Activated CD8-positive, alpha-beta T cell treated with anti-CD3 and anti-CD28 coated beads for 36 hours (primary cell): ENCODE measurements at regions not wholly inside any gene's neighbourhood (a gene's known extent, or its start where the extent isn't known, plus 50 kb on each side); places are given as distances from the start of the nearest gene placed in this dataset.

Experiments
- ATAC-seq: fragments of 200-7000 bp; cut with Tn5 transposase; one replicate; pipeline ENCODE4 v1.10.0; 2021; ENCODE audit warnings: mild to moderate bottlenecking, moderate library complexity
- CTCF ChIA-PET: fragments of 350-600 bp; sonication (Branson Sonifier 250); formaldehyde crosslinking; loops from one replicate; lab custom pipeline; 2021; ENCODE audit warnings: antibody characterized with exemption; lab: Charles Lee
- POLR2A ChIA-PET: fragments of 350-600 bp; sonication (Branson Sonifier 250); formaldehyde crosslinking; loops from one replicate; lab custom pipeline; 2021; ENCODE audit warnings: antibody characterized with exemption; lab: Charles Lee
- DNase-seq: peaks from one replicate; pipeline ENCODE4 v3.0.0-alpha.2; 2020
- H3K27ac Mint-ChIP-seq: one replicate; pipeline ENCODE4 v1.8.0; 2021; ENCODE audit warnings: mild to moderate bottlenecking, mixed read lengths
- H3K27me3 Mint-ChIP-seq: one replicate; pipeline ENCODE4 v1.8.0; 2021; ENCODE audit warnings: mixed read lengths
- H3K36me3 Mint-ChIP-seq: one replicate; pipeline ENCODE4 v1.8.0; 2021; ENCODE audit warnings: low read depth, mixed read lengths
- H3K4me1 Mint-ChIP-seq: one replicate; pipeline ENCODE4 v1.8.0; 2021; ENCODE audit warnings: low read depth, mixed read lengths
- H3K4me3 Mint-ChIP-seq: one replicate; pipeline ENCODE4 v1.8.0; 2021; ENCODE audit warnings: mild to moderate bottlenecking, moderate library complexity, mixed read lengths
- H3K9me3 Mint-ChIP-seq: one replicate; pipeline ENCODE4 v1.8.0; 2021; ENCODE audit warnings: mixed read lengths
- intact Hi-C: fragments of 100-400 bp; cut with micrococcal nuclease; formaldehyde crosslinking; loops from one replicate; pipeline ENCODE4 v1.10.0; 2022
- TF ChIP-seq, protein P1 (sequence below): fragments of 200-600 bp; IDR thresholded peaks from one replicate; pipeline ENCODE4 v1.8.0; 2022; ENCODE audit warnings: antibody characterized with exemption, mild to moderate bottlenecking

DNA sequence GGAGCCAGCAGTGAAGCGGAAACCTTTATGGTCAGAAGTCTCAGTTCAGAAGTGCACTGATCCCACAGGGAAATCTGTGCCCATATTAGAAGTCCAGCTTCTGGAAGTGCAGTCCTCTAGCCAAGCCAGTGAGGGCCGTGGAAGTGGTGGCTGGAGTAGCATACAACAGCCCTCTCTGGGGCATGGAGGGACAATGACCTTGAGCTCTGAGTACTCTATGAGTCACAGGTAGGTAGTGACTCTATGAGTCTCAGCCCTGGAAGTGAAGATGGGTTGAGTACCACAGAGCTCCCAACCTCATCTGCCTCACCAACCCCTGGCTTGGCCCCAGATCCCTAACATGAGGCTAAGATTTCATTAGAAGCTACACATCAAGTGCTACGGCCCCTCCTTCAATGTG lies 205.9 kb upstream of the PPP2R3A start:
- ChIA-PET CTCF (no interaction called here), POLR2A (no interaction called here)
- DNase-seq (no peak), ATAC-seq (no peak)
- no peak overlapping the region for H3K4me3 Mint-ChIP-seq
- intact Hi-C loops = no loop called here
- TF ChIP-seq, protein P1, sequence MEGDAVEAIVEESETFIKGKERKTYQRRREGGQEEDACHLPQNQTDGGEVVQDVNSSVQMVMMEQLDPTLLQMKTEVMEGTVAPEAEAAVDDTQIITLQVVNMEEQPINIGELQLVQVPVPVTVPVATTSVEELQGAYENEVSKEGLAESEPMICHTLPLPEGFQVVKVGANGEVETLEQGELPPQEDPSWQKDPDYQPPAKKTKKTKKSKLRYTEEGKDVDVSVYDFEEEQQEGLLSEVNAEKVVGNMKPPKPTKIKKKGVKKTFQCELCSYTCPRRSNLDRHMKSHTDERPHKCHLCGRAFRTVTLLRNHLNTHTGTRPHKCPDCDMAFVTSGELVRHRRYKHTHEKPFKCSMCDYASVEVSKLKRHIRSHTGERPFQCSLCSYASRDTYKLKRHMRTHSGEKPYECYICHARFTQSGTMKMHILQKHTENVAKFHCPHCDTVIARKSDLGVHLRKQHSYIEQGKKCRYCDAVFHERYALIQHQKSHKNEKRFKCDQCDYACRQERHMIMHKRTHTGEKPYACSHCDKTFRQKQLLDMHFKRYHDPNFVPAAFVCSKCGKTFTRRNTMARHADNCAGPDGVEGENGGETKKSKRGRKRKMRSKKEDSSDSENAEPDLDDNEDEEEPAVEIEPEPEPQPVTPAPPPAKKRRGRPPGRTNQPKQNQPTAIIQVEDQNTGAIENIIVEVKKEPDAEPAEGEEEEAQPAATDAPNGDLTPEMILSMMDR = no peak
- no peaks in the 10 kb centered on the region for H3K36me3 Mint-ChIP-seq
- no peak overlapping the region for H3K27ac Mint-ChIP-seq
- no peaks in the 10 kb centered on the region for H3K9me3 Mint-ChIP-seq
- H3K4me1 Mint-ChIP-seq = no peaks in the 10 kb centered on the region
- no peaks in the 10 kb centered on the region for H3K27me3 Mint-ChIP-seq

DNA sequence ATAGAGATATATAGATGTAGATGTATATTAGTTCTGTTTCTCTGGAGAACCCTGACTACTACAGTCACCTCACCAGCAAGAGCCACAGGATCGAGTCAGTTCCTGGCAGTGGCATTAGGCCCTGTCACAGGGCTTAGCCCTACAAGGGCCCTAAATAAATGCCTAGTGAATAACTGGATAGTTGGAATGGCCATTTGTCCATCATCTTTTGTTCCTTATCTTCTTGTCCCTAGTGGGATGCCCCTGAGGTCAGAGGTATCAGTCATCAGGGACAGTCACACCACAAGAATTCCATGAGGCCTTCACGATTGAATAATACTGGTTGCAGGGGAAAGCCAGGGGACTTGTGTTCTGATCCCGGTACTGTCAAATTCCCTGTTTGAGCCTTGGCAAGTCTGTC lies 204.9 kb upstream of the PPP2R3A start:
- ATAC-seq (no peak), DNase-seq (no peak)
- H3K9me3 Mint-ChIP-seq = no peaks in the 10 kb centered on the region
- H3K27me3 Mint-ChIP-seq = no peaks in the 10 kb centered on the region
- TF ChIP-seq, protein P1 = no peak
- H3K36me3 Mint-ChIP-seq = no peaks in the 10 kb centered on the region
- ChIA-PET POLR2A (no interaction called here), CTCF (no interaction called here)
- H3K27ac Mint-ChIP-seq = no peak overlapping the region
- H3K4me3 Mint-ChIP-seq = no peak overlapping the region
- H3K4me1 Mint-ChIP-seq = no peaks in the 10 kb centered on the region
- intact Hi-C loops = no loop called here

DNA sequence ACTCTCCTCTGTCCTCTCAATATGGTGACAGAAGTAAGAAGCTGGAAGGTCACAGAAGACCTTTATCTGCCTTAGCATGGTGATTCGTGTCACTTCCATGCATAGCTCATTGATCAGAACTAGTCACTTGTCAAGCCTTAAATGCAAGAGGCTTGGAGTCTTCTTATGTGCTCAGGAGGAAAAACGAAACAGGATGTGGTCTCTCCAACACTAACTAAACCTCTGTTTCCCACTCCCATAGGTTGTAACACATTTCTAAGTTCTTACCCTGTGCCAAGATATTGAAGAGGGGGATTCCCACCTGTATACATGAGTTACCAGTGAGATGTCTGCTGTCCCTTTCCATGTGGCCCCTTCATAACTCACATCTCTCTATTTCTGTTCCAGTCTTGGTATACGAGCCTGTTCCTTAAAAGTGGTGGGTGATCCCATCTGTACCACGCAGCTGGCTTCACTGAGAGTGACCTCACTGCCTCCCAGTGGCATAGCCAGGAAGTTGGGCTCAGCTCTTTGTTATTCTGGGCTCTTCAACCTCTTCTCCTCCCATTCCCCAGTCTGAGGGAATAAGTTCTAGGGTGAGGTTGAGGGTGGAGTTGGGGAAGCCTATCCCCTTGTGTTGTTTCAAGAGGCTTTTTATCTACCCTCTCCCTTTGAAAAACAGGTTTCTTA lies 203.2 kb upstream of the PPP2R3A start:
- no peak for DNase-seq
- intact Hi-C loops = no loop called here
- TF ChIP-seq, protein P1 = no peak
- CTCF ChIA-PET = no interaction called here
- Mint-ChIP-seq H3K27ac (no peak overlapping the region), H3K4me1 (no peaks in the 10 kb centered on the region), H3K36me3 (no peaks in the 10 kb centered on the region), H3K9me3 (no peaks in the 10 kb centered on the region), H3K27me3 (no peaks in the 10 kb centered on the region), H3K4me3 (no peak overlapping the region)
- POLR2A ChIA-PET = no interaction called here
- no peak for ATAC-seq

DNA sequence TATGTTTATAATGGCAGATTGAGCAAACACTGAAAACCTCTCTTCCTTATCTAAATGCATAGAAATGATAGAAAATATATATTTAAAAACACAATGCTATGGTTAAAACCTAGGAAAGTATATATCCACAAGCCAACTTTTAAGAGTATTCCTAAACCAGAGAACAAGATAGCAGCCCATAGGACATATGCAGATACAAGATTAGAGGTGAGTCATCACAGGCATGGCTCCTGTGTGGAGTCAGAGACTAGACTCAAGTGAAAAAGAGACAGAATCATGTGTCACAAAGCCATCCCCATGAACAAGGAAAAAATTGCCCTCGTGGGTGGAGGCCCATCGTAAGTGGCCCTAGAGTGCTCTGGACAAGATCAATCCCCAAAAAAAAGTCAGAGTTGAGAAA lies 199.4 kb upstream of the PPP2R3A start:
- H3K4me3 Mint-ChIP-seq = no peak overlapping the region
- CTCF ChIA-PET = no interaction called here
- H3K9me3 Mint-ChIP-seq = no peaks in the 10 kb centered on the region
- intact Hi-C loops = no loop called here
- TF ChIP-seq, protein P1 = no peak
- H3K4me1 Mint-ChIP-seq = no peaks in the 10 kb centered on the region
- ATAC-seq (no peak), DNase-seq (no peak)
- no peaks in the 10 kb centered on the region for H3K36me3 Mint-ChIP-seq
- POLR2A ChIA-PET = no interaction called here
- no peak overlapping the region for H3K27ac Mint-ChIP-seq
- no peaks in the 10 kb centered on the region for H3K27me3 Mint-ChIP-seq

DNA sequence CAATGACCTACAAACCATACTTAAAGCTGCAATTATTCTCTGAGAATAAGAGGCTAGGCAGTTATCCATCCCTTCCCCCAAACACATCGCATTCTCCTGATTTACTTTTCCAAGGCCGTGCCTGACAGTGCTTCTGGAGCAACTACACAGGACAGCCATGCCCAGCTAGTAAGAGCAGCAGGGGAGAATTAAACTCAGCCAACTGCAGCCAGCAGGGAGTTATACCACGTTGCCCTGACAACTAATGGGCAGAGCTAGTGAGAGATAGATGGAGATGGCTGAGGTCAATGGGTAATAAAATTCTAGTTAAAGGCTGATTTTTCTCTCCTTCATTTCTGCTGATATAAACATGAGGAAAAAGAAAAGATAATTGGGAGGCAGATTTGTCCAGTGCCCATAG lies 193.8 kb upstream of the PPP2R3A start:
- H3K27ac Mint-ChIP-seq = no peak overlapping the region
- DNase-seq (no peak), ATAC-seq (no peak)
- no peaks in the 10 kb centered on the region for H3K4me1 Mint-ChIP-seq
- CTCF ChIA-PET = no interaction called here
- TF ChIP-seq, protein P1 = no peak
- POLR2A ChIA-PET = no interaction called here
- H3K9me3 Mint-ChIP-seq = no peaks in the 10 kb centered on the region
- no peaks in the 10 kb centered on the region for H3K27me3 Mint-ChIP-seq
- no peak overlapping the region for H3K4me3 Mint-ChIP-seq
- H3K36me3 Mint-ChIP-seq = no peaks in the 10 kb centered on the region
- intact Hi-C loops = no loop called here
